ENCODE measurements at regions not wholly inside any gene's neighbourhood (a gene's known extent, or its start where the extent isn't known, plus 50 kb on each side); places are given as distances from the start of the nearest gene placed in this dataset.

GRCh38 chr2:194557993-194558392 lies 1099.0 kb upstream of the SLC39A10 start:
- TF ChIP-seq TCF7 (IDR thresholded peaks at IDR 0.05; ENCODE audit: borderline replicate concordance) (no peak), CHD2 (IDR thresholded peaks at IDR 0.05; ENCODE audit: borderline replicate concordance, low read depth, low read length) (no peak), SPI1 (IDR thresholded peaks at IDR 0.05; ENCODE audit: borderline replicate concordance, insufficient read depth, low read depth, low read length) (no peak), SIX5 (IDR thresholded peaks at IDR 0.05; ENCODE audit: low read depth, low read length, severe bottlenecking) (no peak), ETV6 (conservative IDR thresholded peaks at IDR 0.05 in 1 of 2, IDR thresholded peaks at IDR 0.05 in 1 of 2; ENCODE audit: borderline replicate concordance in 1 of 2, low read depth in 1 of 2) (no peak), POLR2AphosphoS5 (IDR thresholded peaks at IDR 0.05; ENCODE audit: low read length) (no peak), POLR2A (IDR thresholded peaks at IDR 0.05; ENCODE audit: low read depth, low read length) (no peak), RUNX3 (IDR thresholded peaks at IDR 0.05; ENCODE audit: low read length) (no peak)
- TF ChIP-seq, protein P1, sequence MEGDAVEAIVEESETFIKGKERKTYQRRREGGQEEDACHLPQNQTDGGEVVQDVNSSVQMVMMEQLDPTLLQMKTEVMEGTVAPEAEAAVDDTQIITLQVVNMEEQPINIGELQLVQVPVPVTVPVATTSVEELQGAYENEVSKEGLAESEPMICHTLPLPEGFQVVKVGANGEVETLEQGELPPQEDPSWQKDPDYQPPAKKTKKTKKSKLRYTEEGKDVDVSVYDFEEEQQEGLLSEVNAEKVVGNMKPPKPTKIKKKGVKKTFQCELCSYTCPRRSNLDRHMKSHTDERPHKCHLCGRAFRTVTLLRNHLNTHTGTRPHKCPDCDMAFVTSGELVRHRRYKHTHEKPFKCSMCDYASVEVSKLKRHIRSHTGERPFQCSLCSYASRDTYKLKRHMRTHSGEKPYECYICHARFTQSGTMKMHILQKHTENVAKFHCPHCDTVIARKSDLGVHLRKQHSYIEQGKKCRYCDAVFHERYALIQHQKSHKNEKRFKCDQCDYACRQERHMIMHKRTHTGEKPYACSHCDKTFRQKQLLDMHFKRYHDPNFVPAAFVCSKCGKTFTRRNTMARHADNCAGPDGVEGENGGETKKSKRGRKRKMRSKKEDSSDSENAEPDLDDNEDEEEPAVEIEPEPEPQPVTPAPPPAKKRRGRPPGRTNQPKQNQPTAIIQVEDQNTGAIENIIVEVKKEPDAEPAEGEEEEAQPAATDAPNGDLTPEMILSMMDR (IDR thresholded peaks at IDR 0.05 in 2 of 3, conservative IDR thresholded peaks at IDR 0.05 in 1 of 3; ENCODE audit: control insufficient read depth in 2 of 3, extremely low read depth in 1 of 3, insufficient read depth in 1 of 3, low read depth in 3 of 3, low read length in 3 of 3) = no peak
- TF ChIP-seq, protein P2, sequence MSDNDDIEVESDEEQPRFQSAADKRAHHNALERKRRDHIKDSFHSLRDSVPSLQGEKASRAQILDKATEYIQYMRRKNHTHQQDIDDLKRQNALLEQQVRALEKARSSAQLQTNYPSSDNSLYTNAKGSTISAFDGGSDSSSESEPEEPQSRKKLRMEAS (IDR thresholded peaks at IDR 0.05; ENCODE audit: low read depth, low read length) = no peak
- TF ChIP-seq, protein P3, sequence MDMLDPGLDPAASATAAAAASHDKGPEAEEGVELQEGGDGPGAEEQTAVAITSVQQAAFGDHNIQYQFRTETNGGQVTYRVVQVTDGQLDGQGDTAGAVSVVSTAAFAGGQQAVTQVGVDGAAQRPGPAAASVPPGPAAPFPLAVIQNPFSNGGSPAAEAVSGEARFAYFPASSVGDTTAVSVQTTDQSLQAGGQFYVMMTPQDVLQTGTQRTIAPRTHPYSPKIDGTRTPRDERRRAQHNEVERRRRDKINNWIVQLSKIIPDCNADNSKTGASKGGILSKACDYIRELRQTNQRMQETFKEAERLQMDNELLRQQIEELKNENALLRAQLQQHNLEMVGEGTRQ (IDR thresholded peaks at IDR 0.05; ENCODE audit: borderline replicate concordance, low read depth, low read length) = no peak

Data from GM12878 (cell line).